ENCODE measurements at regions not wholly inside any gene's neighbourhood (a gene's known extent, or its start where the extent isn't known, plus 50 kb on each side); places are given as distances from the start of the nearest gene placed in this dataset.
"Not testable (repeated sequence)": the region's sequence is repeated elsewhere in the genome, so short reads cannot be mapped to it uniquely, and the experiment has no call there.

DNA sequence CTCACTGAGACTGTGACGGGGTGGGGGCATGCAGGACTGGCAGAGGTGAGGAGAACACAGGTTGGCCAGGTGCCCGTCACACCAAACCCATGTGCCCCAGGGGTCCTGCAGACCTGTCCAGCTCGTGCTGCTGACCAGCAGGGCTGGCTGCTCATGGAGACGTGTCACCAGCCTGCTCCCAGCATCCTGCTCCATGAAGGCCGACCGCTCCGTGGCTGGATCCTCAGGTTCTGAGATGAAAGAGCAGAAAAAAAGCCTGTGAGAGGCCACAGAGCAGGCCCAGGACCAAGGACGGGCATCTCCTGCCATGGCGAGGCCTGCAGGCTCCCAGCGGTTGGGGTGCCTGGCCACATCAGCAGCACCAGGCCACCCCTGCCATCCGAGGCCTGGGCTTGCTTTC lies 71.7 kb upstream of the DRD5 start:
- Mint-ChIP-seq H3K27ac (ENCODE audit: unreplicated experiment) (no peak overlapping the region), H3K36me3 (ENCODE audit: low read depth, unreplicated experiment) (no peaks in the 10 kb centered on the region), H3K9me3 (ENCODE audit: unreplicated experiment) (no peaks in the 10 kb centered on the region), H3K27me3 (ENCODE audit: low read depth, unreplicated experiment) (peaks cover 2% of the 10 kb centered on the region), H3K4me3 (ENCODE audit: unreplicated experiment) (no peak overlapping the region), H3K4me1 (ENCODE audit: low read depth, unreplicated experiment) (no peaks in the 10 kb centered on the region)
- no peak overlapping the region for H3K27ac ChIP-seq (ENCODE audit: low read depth, low read length)
- H3K4me3 ChIP-seq (ENCODE audit: insufficient read depth, low read depth, low read length), result no peak overlapping the region
- H3K9me3 ChIP-seq (ENCODE audit: insufficient read depth, low read depth, low read length), result no peaks in the 10 kb centered on the region
- no peaks in the 10 kb centered on the region for H3K36me3 ChIP-seq (ENCODE audit: insufficient read depth, low read length)
- FAIRE-seq (no peak), DNase-seq (ENCODE audit: low read depth) (no peak)
- H3K79me2 ChIP-seq (ENCODE audit: insufficient read depth, low read length), result no peaks in the 10 kb centered on the region
- TF ChIP-seq EZH2 (IDR thresholded peaks at IDR 0.05; ENCODE audit: insufficient read depth, low read length), result no peak
- TF ChIP-seq, protein P1, sequence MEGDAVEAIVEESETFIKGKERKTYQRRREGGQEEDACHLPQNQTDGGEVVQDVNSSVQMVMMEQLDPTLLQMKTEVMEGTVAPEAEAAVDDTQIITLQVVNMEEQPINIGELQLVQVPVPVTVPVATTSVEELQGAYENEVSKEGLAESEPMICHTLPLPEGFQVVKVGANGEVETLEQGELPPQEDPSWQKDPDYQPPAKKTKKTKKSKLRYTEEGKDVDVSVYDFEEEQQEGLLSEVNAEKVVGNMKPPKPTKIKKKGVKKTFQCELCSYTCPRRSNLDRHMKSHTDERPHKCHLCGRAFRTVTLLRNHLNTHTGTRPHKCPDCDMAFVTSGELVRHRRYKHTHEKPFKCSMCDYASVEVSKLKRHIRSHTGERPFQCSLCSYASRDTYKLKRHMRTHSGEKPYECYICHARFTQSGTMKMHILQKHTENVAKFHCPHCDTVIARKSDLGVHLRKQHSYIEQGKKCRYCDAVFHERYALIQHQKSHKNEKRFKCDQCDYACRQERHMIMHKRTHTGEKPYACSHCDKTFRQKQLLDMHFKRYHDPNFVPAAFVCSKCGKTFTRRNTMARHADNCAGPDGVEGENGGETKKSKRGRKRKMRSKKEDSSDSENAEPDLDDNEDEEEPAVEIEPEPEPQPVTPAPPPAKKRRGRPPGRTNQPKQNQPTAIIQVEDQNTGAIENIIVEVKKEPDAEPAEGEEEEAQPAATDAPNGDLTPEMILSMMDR (IDR thresholded peaks at IDR 0.05; ENCODE audit: insufficient read depth, low read depth, low read length), result no peak
- no peaks in the 10 kb centered on the region for H3K4me1 ChIP-seq (ENCODE audit: insufficient read depth, low read length)
- no peaks in the 10 kb centered on the region for H4K20me1 ChIP-seq (ENCODE audit: insufficient read depth, low read length)
- no peak overlapping the region for H2AFZ ChIP-seq (ENCODE audit: low read depth, low read length)
- no peak overlapping the region for H3K4me2 ChIP-seq (ENCODE audit: low read length)
- H3K9ac ChIP-seq (ENCODE audit: low read length), result no peak overlapping the region
- no peaks in the 10 kb centered on the region for H3K27me3 ChIP-seq (ENCODE audit: insufficient read depth, low read length)

DNA sequence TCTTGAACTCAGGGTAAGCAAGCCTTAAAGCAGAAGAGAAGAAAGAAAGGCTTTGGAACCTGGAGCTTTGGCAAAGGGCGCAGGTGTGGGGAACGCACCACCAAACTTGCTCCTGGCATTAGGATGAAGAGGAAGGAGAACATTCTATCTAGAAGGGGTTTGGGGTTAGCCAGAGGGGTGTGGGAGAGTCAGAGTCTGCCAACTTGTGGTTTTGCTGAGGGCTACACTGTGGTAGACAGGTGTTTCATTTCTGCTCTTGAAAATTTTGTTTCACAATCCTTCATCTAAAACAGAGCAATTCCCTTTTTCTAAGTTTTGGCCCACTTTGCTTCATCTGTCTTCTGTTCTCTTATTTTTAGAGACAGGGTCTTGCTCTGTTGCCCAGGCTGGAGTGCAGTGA lies 66.2 kb upstream of the DRD5 start:
- DNase-seq (ENCODE audit: low read depth); H3K9me3 Mint-ChIP-seq (ENCODE audit: unreplicated experiment); H3K4me3 ChIP-seq (ENCODE audit: insufficient read depth, low read depth, low read length); H3K4me1 ChIP-seq (ENCODE audit: insufficient read depth, low read length); H3K4me2 ChIP-seq (ENCODE audit: low read length); H2AFZ ChIP-seq (ENCODE audit: low read depth, low read length); H3K9ac ChIP-seq (ENCODE audit: low read length); H3K27ac Mint-ChIP-seq (ENCODE audit: unreplicated experiment); H3K36me3 Mint-ChIP-seq (ENCODE audit: low read depth, unreplicated experiment); H3K4me3 Mint-ChIP-seq (ENCODE audit: unreplicated experiment); H4K20me1 ChIP-seq (ENCODE audit: insufficient read depth, low read length); H3K4me1 Mint-ChIP-seq (ENCODE audit: low read depth, unreplicated experiment); H3K27me3 ChIP-seq (ENCODE audit: insufficient read depth, low read length); FAIRE-seq; H3K36me3 ChIP-seq (ENCODE audit: insufficient read depth, low read length); H3K9me3 ChIP-seq (ENCODE audit: insufficient read depth, low read depth, low read length); H3K27ac ChIP-seq (ENCODE audit: low read depth, low read length); H3K79me2 ChIP-seq (ENCODE audit: insufficient read depth, low read length): not testable (repeated sequence)
- H3K27me3 Mint-ChIP-seq (ENCODE audit: low read depth, unreplicated experiment), result peaks cover 33% of the 10 kb centered on the region

DNA sequence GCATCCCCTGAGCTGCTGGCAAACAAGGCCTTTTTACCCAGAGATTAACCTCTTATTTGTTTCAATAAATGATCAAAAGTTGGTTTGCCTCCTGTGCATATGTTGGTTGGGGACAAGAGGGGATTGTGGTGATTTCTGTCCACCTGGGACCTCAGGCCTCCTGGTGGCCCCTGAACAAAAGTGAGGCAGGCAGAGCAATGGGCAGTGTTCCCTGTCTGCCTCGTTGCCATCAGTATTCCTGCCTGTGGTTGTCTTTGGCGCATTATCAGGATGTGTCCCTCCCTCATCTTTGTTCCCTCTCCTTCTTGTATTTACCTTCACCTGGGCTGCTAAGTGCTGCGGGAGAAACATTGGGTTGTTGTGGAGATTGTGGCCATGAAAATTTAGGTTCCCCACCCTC lies 65.3 kb upstream of the DRD5 start:
- no peak overlapping the region for H3K4me2 ChIP-seq (ENCODE audit: low read length)
- FAIRE-seq, result no peak
- H4K20me1 ChIP-seq (ENCODE audit: insufficient read depth, low read length), result no peaks in the 10 kb centered on the region
- H3K79me2 ChIP-seq (ENCODE audit: insufficient read depth, low read length), result no peaks in the 10 kb centered on the region
- Mint-ChIP-seq H3K9me3 (ENCODE audit: unreplicated experiment) (no peaks in the 10 kb centered on the region), H3K36me3 (ENCODE audit: low read depth, unreplicated experiment) (no peaks in the 10 kb centered on the region), H3K4me1 (ENCODE audit: low read depth, unreplicated experiment) (no peaks in the 10 kb centered on the region), H3K27me3 (ENCODE audit: low read depth, unreplicated experiment) (peaks cover 38% of the 10 kb centered on the region), H3K4me3 (ENCODE audit: unreplicated experiment) (no peak overlapping the region), H3K27ac (ENCODE audit: unreplicated experiment) (no peak overlapping the region)
- no peak overlapping the region for H3K9ac ChIP-seq (ENCODE audit: low read length)
- no peaks in the 10 kb centered on the region for H3K27me3 ChIP-seq (ENCODE audit: insufficient read depth, low read length)
- no peak overlapping the region for H2AFZ ChIP-seq (ENCODE audit: low read depth, low read length)
- TF ChIP-seq EZH2 (IDR thresholded peaks at IDR 0.05; ENCODE audit: insufficient read depth, low read length), result no peak
- TF ChIP-seq, protein P1 (IDR thresholded peaks at IDR 0.05; ENCODE audit: insufficient read depth, low read depth, low read length), result no peak
- no peak for DNase-seq (ENCODE audit: low read depth)
- H3K9me3 ChIP-seq (ENCODE audit: insufficient read depth, low read depth, low read length), result peaks cover 6% of the 10 kb centered on the region
- no peak overlapping the region for H3K27ac ChIP-seq (ENCODE audit: low read depth, low read length)
- H3K36me3 ChIP-seq (ENCODE audit: insufficient read depth, low read length), result no peaks in the 10 kb centered on the region
- H3K4me3 ChIP-seq (ENCODE audit: insufficient read depth, low read depth, low read length), result no peak overlapping the region
- no peaks in the 10 kb centered on the region for H3K4me1 ChIP-seq (ENCODE audit: insufficient read depth, low read length)

DNA sequence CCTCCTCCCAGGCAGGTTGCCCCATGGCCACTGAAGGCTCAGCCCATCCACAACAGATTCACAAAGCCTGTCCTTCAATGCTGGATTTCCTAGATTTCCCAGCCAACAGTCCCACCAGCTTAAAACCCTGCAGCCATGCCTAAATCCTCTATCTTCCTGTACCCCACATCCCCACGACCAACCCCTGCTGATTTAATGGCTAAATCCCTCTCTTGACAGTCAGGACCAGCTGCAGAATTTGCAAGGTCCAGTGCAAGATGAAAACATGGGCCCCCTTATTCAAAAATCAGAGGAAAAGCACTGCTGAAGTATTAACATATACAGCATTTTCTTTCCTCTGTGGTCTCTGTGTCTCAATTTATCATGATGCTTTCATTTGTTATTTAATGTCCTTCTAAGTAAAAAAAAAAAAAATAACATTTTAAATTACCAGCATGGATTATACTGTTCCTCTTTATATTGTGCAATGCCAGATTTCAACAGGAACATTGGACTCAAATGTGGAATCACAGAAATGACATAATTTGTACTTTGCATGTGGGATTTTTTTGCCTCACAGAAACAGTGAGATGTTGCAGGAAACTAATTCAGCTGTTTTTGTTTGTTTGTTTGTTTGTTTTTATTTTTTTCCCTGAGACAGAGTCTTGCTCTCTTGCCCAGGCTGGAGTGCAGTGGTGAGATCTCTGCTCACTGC lies 63.0 kb upstream of the DRD5 start:
- H3K36me3 ChIP-seq (ENCODE audit: insufficient read depth, low read length); H3K4me1 Mint-ChIP-seq (ENCODE audit: low read depth, unreplicated experiment); H4K20me1 ChIP-seq (ENCODE audit: insufficient read depth, low read length); H3K27me3 ChIP-seq (ENCODE audit: insufficient read depth, low read length); FAIRE-seq; H3K9me3 ChIP-seq (ENCODE audit: insufficient read depth, low read depth, low read length); H3K79me2 ChIP-seq (ENCODE audit: insufficient read depth, low read length); H3K4me3 ChIP-seq (ENCODE audit: insufficient read depth, low read depth, low read length); H3K9ac ChIP-seq (ENCODE audit: low read length); H3K27ac Mint-ChIP-seq (ENCODE audit: unreplicated experiment); H3K4me3 Mint-ChIP-seq (ENCODE audit: unreplicated experiment); H3K9me3 Mint-ChIP-seq (ENCODE audit: unreplicated experiment); H3K36me3 Mint-ChIP-seq (ENCODE audit: low read depth, unreplicated experiment); H3K27ac ChIP-seq (ENCODE audit: low read depth, low read length); H3K4me1 ChIP-seq (ENCODE audit: insufficient read depth, low read length); H3K4me2 ChIP-seq (ENCODE audit: low read length); DNase-seq (ENCODE audit: low read depth); H2AFZ ChIP-seq (ENCODE audit: low read depth, low read length): not testable (repeated sequence)
- H3K27me3 Mint-ChIP-seq (ENCODE audit: low read depth, unreplicated experiment), result peaks cover 50% of the 10 kb centered on the region

DNA sequence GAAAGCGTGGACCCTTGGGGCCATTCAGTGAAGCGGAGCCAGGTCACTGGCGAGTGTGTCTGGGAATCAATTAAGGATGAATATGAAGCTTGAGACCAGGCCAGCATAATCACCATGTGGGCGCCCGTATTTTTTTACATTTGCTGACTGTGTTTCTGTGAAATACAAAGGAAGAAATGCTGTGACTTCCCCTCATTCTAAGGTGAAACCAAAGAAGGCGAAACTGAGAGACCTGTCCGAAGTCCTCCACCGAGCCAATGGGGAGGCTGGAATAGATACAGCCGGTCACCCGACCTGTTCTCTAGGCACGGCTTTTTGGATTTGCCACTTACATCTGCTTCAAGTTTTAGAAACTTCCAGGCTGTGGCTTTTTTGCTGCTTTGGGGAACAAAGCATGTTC lies 59.3 kb upstream of the DRD5 start:
- H4K20me1 ChIP-seq (ENCODE audit: insufficient read depth, low read length); H2AFZ ChIP-seq (ENCODE audit: low read depth, low read length); H3K9me3 Mint-ChIP-seq (ENCODE audit: unreplicated experiment); H3K4me3 Mint-ChIP-seq (ENCODE audit: unreplicated experiment); DNase-seq (ENCODE audit: low read depth); H3K4me1 Mint-ChIP-seq (ENCODE audit: low read depth, unreplicated experiment); H3K4me2 ChIP-seq (ENCODE audit: low read length); FAIRE-seq; H3K27ac ChIP-seq (ENCODE audit: low read depth, low read length); H3K36me3 ChIP-seq (ENCODE audit: insufficient read depth, low read length); H3K79me2 ChIP-seq (ENCODE audit: insufficient read depth, low read length); H3K9ac ChIP-seq (ENCODE audit: low read length); H3K27me3 ChIP-seq (ENCODE audit: insufficient read depth, low read length); H3K9me3 ChIP-seq (ENCODE audit: insufficient read depth, low read depth, low read length); H3K36me3 Mint-ChIP-seq (ENCODE audit: low read depth, unreplicated experiment); H3K4me1 ChIP-seq (ENCODE audit: insufficient read depth, low read length); H3K27ac Mint-ChIP-seq (ENCODE audit: unreplicated experiment); H3K4me3 ChIP-seq (ENCODE audit: insufficient read depth, low read depth, low read length): not testable (repeated sequence)
- H3K27me3 Mint-ChIP-seq (ENCODE audit: low read depth, unreplicated experiment), result peaks cover 43% of the 10 kb centered on the region
